GM18909 (cell line): ENCODE measurements at regions not wholly inside any gene's neighbourhood (a gene's known extent, or its start where the extent isn't known, plus 50 kb on each side); places are given as distances from the start of the nearest gene placed in this dataset.

ENCODE experiments used
- ATAC-seq: cut with Tn5 transposase; IDR thresholded peaks from one replicate; pipeline ENCODE4 v1.9.1; 2021; ENCODE audit warnings: mild to moderate bottlenecking; ENCODE audit not compliant: unreplicated experiment, poor library complexity

- ATAC-seq, result no peak
These were observed 102.0 kb upstream of the PRLR start for GRCh38 chr5:35331956-35332950.

- ATAC-seq, result no peak
These were observed 95.5 kb upstream of the PRLR start for GRCh38 chr5:35325836-35326235.

GRCh38 chr5:35324679-35325078 is 94.4 kb upstream of the PRLR start:
- ATAC-seq, result no peak

GRCh38 chr5:35324201-35324600 is 93.9 kb upstream of the PRLR start:
- no peak for ATAC-seq

GRCh38 chr5:35320029-35320428 is 89.7 kb upstream of the PRLR start:
- peak; percentile 19 for ATAC-seq

GRCh38 chr5:35319333-35320002 is 89.2 kb upstream of the PRLR start:
- peak; percentile 96 for ATAC-seq

- ATAC-seq, result no peak
These were observed 87.3 kb upstream of the PRLR start for GRCh38 chr5:35317586-35317985.

GRCh38 chr5:35316611-35317274 is 86.5 kb upstream of the PRLR start:
- no peak for ATAC-seq

- ATAC-seq, result no peak
These were observed 83.0 kb upstream of the PRLR start for GRCh38 chr5:35313291-35313690.

GRCh38 chr5:35312267-35312666 is 82.0 kb upstream of the PRLR start:
- no peak for ATAC-seq

GRCh38 chr5:35309365-35310130 is 79.3 kb upstream of the PRLR start:
- no peak for ATAC-seq

- peak; percentile 85 for ATAC-seq
These were observed 78.1 kb upstream of the PRLR start for GRCh38 chr5:35308421-35308820.

GRCh38 chr5:35306716-35307365 is 76.6 kb upstream of the PRLR start:
- no peak for ATAC-seq

GRCh38 chr5:35305336-35306020 is 75.2 kb upstream of the PRLR start:
- no peak for ATAC-seq

GRCh38 chr5:35304291-35304690 is 74.0 kb upstream of the PRLR start:
- ATAC-seq, result no peak

- peak; percentile 53 for ATAC-seq
These were observed 72.9 kb upstream of the PRLR start for GRCh38 chr5:35303152-35303551.

- ATAC-seq, result peak; percentile 96
These were observed 72.3 kb upstream of the PRLR start for GRCh38 chr5:35302544-35302943.

GRCh38 chr5:35297755-35298154 is 67.5 kb upstream of the PRLR start:
- no peak for ATAC-seq

- no peak for ATAC-seq
These were observed 64.7 kb upstream of the PRLR start for GRCh38 chr5:35294976-35295375.
